GM12878 (cell line): ENCODE measurements at regions not wholly inside any gene's neighbourhood (a gene's known extent, or its start where the extent isn't known, plus 50 kb on each side); places are given as distances from the start of the nearest gene placed in this dataset.

Experiments used
- ATAC-seq: fragments of 200-7000 bp; cut with Tn5 transposase; 3 replicates; pipeline ENCODE4 v1.9.1; 2020; ENCODE audit warnings: mild to moderate bottlenecking, moderate library complexity
- BruUV-seq: library from RNA; stranded (reverse); fragments of 400-500 nt; replicated peaks from 2 replicates; lab custom pipeline; 2021; lab: Mats Ljungman, UMichigan
- CTCF ChIA-PET: fragments of 300-600 bp; sonication (Branson Sonifier 250); formaldehyde crosslinking; extraction: SDS; loops from one replicate; lab custom pipeline; 2021; ENCODE audit warnings: inconsistent platforms; lab: Yijun Ruan, JAX
- POLR2A ChIA-PET: fragments of 350-600 bp; formaldehyde crosslinking; extraction: SDS; loops from one replicate; lab custom pipeline; 2021; ENCODE audit warnings: inconsistent platforms; lab: Charles Lee
- RAD21 ChIA-PET: fragments of 300-600 bp; sonication (Branson Sonifier 250); formaldehyde crosslinking; loops from one replicate; lab custom pipeline; 2023; ENCODE audit warnings: antibody characterized with exemption; ENCODE audit not compliant: unreplicated experiment; lab: Charles Lee
- SMC1A ChIA-PET: fragments of 300-600 bp; sonication (Branson Sonifier 250); formaldehyde crosslinking; loops from one replicate; lab custom pipeline; 2023; ENCODE audit not compliant: unreplicated experiment, uncharacterized antibody; lab: Charles Lee
- DNase-seq: peaks from one replicate; pipeline ENCODE4 v3.0.0-alpha.2; 2011; ENCODE audit warnings: low read depth, low spot score
- FAIRE-seq: peaks from 3 replicates; lab custom pipeline; 2011; peaks lifted over from hg19 to GRCh38; lab: Jason Lieb, UNC
- H2AFZ ChIP-seq: 2 replicates; pipeline ENCODE4 v1.6.0; 2011; ENCODE audit warnings: low read depth, low read length, control low read depth; ENCODE audit not compliant: control insufficient read depth
- H3K27ac ChIP-seq: 2 replicates; pipeline ENCODE4 v1.5.1; 2011; ENCODE audit warnings: control low read depth; ENCODE audit not compliant: control insufficient read depth, insufficient read depth
- H3K27me3 ChIP-seq, 2 experiments: replicated peaks in 1 of 2; 2 replicates each; pipeline versions ENCODE4 v1.6.0 to v1.6.1; 2011; ENCODE audit warnings: low read length in 1 of 2; ENCODE audit not compliant: control insufficient read depth in 2 of 2, insufficient read depth in 2 of 2
- H3K36me3 ChIP-seq, 2 experiments: 2 replicates each; pipeline ENCODE4 v1.5.1; 2011; ENCODE audit warnings: low read length in 1 of 2; ENCODE audit not compliant: control insufficient read depth in 2 of 2, insufficient read depth in 2 of 2
- H3K4me1 ChIP-seq: 2 replicates; pipeline ENCODE4 v1.6.1; 2011; ENCODE audit warnings: mild to moderate bottlenecking, low read length, moderate library complexity, mixed read lengths; ENCODE audit not compliant: control insufficient read depth, insufficient read depth
- H3K4me2 ChIP-seq: 2 replicates; pipeline ENCODE4 v1.6.0; 2011; ENCODE audit warnings: control low read depth; ENCODE audit not compliant: control insufficient read depth, insufficient read depth
- H3K4me3 ChIP-seq: fragments of 200-600 bp; sonication (generic); 2 replicates; pipeline ENCODE4 v1.5.1; 2016
- H3K79me2 ChIP-seq: 2 replicates; pipeline ENCODE4 v1.6.0; 2011; ENCODE audit warnings: low read length; ENCODE audit not compliant: control insufficient read depth, insufficient read depth
- H3K9ac ChIP-seq: 2 replicates; pipeline ENCODE4 v1.8.0; 2011; ENCODE audit warnings: low read length, control low read depth, mixed read lengths; ENCODE audit not compliant: control insufficient read depth, insufficient read depth
- H3K9me3 ChIP-seq: replicated peaks from 3 replicates; pipeline ENCODE4 v1.5.1; 2011; ENCODE audit warnings: mild to moderate bottlenecking, low read length; ENCODE audit not compliant: control insufficient read depth, insufficient read depth
- H4K20me1 ChIP-seq: 2 replicates; pipeline ENCODE4 v1.6.0; 2011; ENCODE audit not compliant: control insufficient read depth, insufficient read depth
- BHLHE40 ChIP-seq, 2 experiments: fragments of 450-650 bp in 1 of 2; IDR thresholded peaks; 2 replicates each; pipeline ENCODE4 v1.6.1; 2011 to 2017; ENCODE audit warnings: low read depth in 2 of 2, borderline replicate concordance in 1 of 2, improper control_type of control experiment in 1 of 2, low read length in 1 of 2, mild to moderate bottlenecking in 1 of 2
- CBFB ChIP-seq: IDR thresholded peaks from 2 replicates; pipeline ENCODE4 v1.6.1; 2016; ENCODE audit warnings: antibody characterized with exemption, low read depth
- CREM ChIP-seq: IDR thresholded peaks from 2 replicates; pipeline ENCODE4 v1.6.1; 2014; ENCODE audit warnings: antibody characterized with exemption, low read depth
- FOS ChIP-seq: IDR thresholded peaks from 3 replicates; pipeline ENCODE4 v1.6.1; 2011; ENCODE audit warnings: borderline replicate concordance; ENCODE audit not compliant: insufficient read length; ENCODE audit errors: extremely low read depth
- HDAC2 ChIP-seq: fragments of 200-600 bp; sonication (generic); IDR thresholded peaks from 2 replicates; pipeline ENCODE4 v1.6.1; 2017
- LARP7 ChIP-seq: fragments of 450-650 bp; IDR thresholded peaks from 2 replicates; pipeline ENCODE4 v1.6.1; 2017; ENCODE audit warnings: mild to moderate bottlenecking
- MXI1 ChIP-seq: fragments of 150-350 bp; IDR thresholded peaks from 2 replicates; pipeline ENCODE4 v1.6.1; 2011; ENCODE audit warnings: low read depth, mild to moderate bottlenecking, inconsistent platforms, low read length, improper control_type of control experiment
- NFIC ChIP-seq: IDR thresholded peaks from 2 replicates; pipeline ENCODE4 v1.6.1; 2012; ENCODE audit warnings: low read depth, mild to moderate bottlenecking, inconsistent platforms, low read length, moderate library complexity
- POLR2A ChIP-seq: IDR thresholded peaks from 2 replicates; pipeline ENCODE4 v1.6.1; 2011; ENCODE audit warnings: low read depth, mild to moderate bottlenecking, low read length
- RB1 ChIP-seq: fragments of 450-650 bp; formaldehyde crosslinking; IDR thresholded peaks from 2 replicates; pipeline ENCODE4 v1.6.1; 2017; ENCODE audit warnings: mild to moderate bottlenecking, borderline replicate concordance
- RBBP5 ChIP-seq: fragments of 200-600 bp; sonication (generic); conservative IDR thresholded peaks from 2 replicates; pipeline ENCODE4 v1.6.1; 2016
- SREBF1 ChIP-seq: IDR thresholded peaks from 2 replicates; pipeline ENCODE4 v1.6.1; 2012; ENCODE audit warnings: mild to moderate bottlenecking, low read length
- SREBF2 ChIP-seq: IDR thresholded peaks from 2 replicates; pipeline ENCODE4 v1.6.1; 2012; ENCODE audit warnings: mild to moderate bottlenecking, low read length
- TAF1 ChIP-seq: IDR thresholded peaks from 2 replicates; pipeline ENCODE4 v1.6.1; 2011; ENCODE audit warnings: mild to moderate bottlenecking, low read depth, low read length, borderline replicate concordance
- TARDBP ChIP-seq: IDR thresholded peaks from 2 replicates; pipeline ENCODE4 v1.6.1; 2016; ENCODE audit warnings: borderline replicate concordance
- ZNF217 ChIP-seq: fragments of 450-650 bp; IDR thresholded peaks from 2 replicates; pipeline ENCODE4 v1.6.1; 2017; ENCODE audit warnings: antibody characterized with exemption, mild to moderate bottlenecking
- WGBS: methylation state at CpG from one replicate; pipeline ENCODE4 v1.1.6; 2016; ENCODE audit warnings: low lambda C conversion rate; ENCODE audit not compliant: insufficient replicate concordance, insufficient coverage; ENCODE audit errors: missing lambda C conversion rate; 5-methylcytosine and 5-hydroxymethylcytosine counted together
- in situ Hi-C: fragments of 300-500 bp; cut with MboI; formaldehyde crosslinking; loops from 9 replicates; pipeline ENCODE4 v1.14.3; 2018; ENCODE audit warnings: mixed read lengths
- intact Hi-C: fragments of 100-400 bp; cut with micrococcal nuclease; formaldehyde crosslinking; loops from one replicate; pipeline ENCODE4 v1.14.2; 2022; ENCODE audit not compliant: unreplicated experiment
- TF ChIP-seq, protein P1 (sequence below): IDR thresholded peaks from 2 replicates; pipeline ENCODE4 v1.6.1; 2012; ENCODE audit warnings: low read depth, low read length, improper control_type of control experiment
- TF ChIP-seq, protein P2 (sequence below): IDR thresholded peaks from 2 replicates; pipeline ENCODE4 v1.6.1; 2011; ENCODE audit warnings: borderline replicate concordance, low read depth, mild to moderate bottlenecking, moderate library complexity, mixed read lengths, low read length; ENCODE audit not compliant: insufficient read depth; ENCODE audit errors: extremely low read length

DNA sequence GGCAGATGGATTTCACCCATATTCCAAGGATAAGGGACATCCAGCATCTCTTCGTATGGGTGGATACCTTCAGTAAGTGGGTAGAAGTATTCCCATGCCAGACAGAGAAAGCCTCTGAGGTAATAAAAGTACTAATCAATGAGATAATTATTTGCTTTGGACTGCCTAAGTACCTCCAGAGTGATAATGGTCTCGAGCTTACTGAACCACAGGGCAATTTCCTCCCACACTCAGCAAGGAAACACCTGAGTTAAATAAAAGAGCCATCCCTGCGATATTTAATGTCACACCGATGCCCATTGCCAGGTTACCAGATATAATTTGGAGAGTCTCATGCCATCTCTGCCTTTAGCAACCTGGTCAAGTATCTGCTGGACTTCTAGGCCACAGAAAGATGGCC, 70.6 kb upstream of the MPEG1 start:
- Histone ChIP-seq H3K27ac (peak overlapping the region; percentile 63; the same call in 1 of the 2 replicates), H3K79me2 (no peaks in the 10 kb centered on the region), H3K9me3 (no peaks in the 10 kb centered on the region), H3K4me2 (peak overlapping the region; percentile 86), H3K9ac (peak overlapping the region; percentile 28; the same call in 1 of the 2 replicates), H3K4me1 (peaks cover 18% of the 10 kb centered on the region), H3K27me3 (no peaks in the 10 kb centered on the region), H4K20me1 (no peaks in the 10 kb centered on the region), H2AFZ (peak overlapping the region; percentile 20), H3K36me3 (no peaks in the 10 kb centered on the region), H3K4me3 (peak overlapping the region; percentile 37)
- ChIA-PET SMC1A (interaction anchor here (0.6 to 2.0 kb wide), 15 partner anchors 9 to 630 kb away, joined by 3 to 12 read pairs (median 3); partner anchors contain the start of gene MPEG1), RAD21 (interaction anchor here (0.8 to 2.8 kb wide), 11 partner anchors 9 to 139 kb away, joined by 3 to 19 read pairs (median 4); partner anchors contain the start of genes DTX4 and MPEG1), CTCF (interaction anchor here (0.6 to 2.2 kb wide), 17 partner anchors 10 to 444 kb away, joined by 3 to 12 read pairs (median 4); partner anchors contain the start of genes DTX4 and MPEG1), POLR2A (interaction anchor here (1.0 to 1.2 kb wide), 2 partner anchors 9 to 16 kb away, joined by 4 to 6 read pairs; no protein-coding TSS in a partner anchor)
- intact Hi-C loops, result loop anchor here (5.0 to 10.0 kb wide), 2 partner anchors 179 to 269 kb away; partner anchors contain the start of gene FAM111B
- no peak for TF ChIP-seq FOS
- TF ChIP-seq HDAC2, result no peak
- TF ChIP-seq CREM, result no peak
- no peak for TF ChIP-seq BHLHE40 (IDR thresholded peaks at IDR 0.05; ENCODE audit: borderline replicate concordance in 1 of 2, low read depth in 2 of 2, low read length in 1 of 2)
- TF ChIP-seq MXI1, result no peak
- no peak for TF ChIP-seq SREBF2
- TF ChIP-seq CBFB, result no peak
- no peak for TF ChIP-seq LARP7
- TF ChIP-seq, protein P1, sequence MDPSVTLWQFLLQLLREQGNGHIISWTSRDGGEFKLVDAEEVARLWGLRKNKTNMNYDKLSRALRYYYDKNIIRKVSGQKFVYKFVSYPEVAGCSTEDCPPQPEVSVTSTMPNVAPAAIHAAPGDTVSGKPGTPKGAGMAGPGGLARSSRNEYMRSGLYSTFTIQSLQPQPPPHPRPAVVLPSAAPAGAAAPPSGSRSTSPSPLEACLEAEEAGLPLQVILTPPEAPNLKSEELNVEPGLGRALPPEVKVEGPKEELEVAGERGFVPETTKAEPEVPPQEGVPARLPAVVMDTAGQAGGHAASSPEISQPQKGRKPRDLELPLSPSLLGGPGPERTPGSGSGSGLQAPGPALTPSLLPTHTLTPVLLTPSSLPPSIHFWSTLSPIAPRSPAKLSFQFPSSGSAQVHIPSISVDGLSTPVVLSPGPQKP, result no peak
- TF ChIP-seq, protein P2, sequence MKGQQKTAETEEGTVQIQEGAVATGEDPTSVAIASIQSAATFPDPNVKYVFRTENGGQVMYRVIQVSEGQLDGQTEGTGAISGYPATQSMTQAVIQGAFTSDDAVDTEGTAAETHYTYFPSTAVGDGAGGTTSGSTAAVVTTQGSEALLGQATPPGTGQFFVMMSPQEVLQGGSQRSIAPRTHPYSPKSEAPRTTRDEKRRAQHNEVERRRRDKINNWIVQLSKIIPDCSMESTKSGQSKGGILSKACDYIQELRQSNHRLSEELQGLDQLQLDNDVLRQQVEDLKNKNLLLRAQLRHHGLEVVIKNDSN, result no peak
- TF ChIP-seq RB1, result no peak
- no peak for TF ChIP-seq POLR2A
- no peak for TF ChIP-seq RBBP5
- no peak for TF ChIP-seq TARDBP
- no peak for TF ChIP-seq NFIC
- TF ChIP-seq TAF1, result no peak
- no peak for TF ChIP-seq ZNF217
- TF ChIP-seq SREBF1, result no peak
- WGBS, result 21% methylated on average over 4 of the region's 4 CpGs
- in situ Hi-C loops, result loop anchor here (5.0 to 25.0 kb wide), 2 partner anchors 111 to 404 kb away; partner anchors contain the start of gene DTX4
- BruUV-seq, result no TSS peak
- FAIRE-seq, result no peak
- peak; percentile 26 for ATAC-seq
- no peak for DNase-seq
